ENCODE measurements at regions not wholly inside any gene's neighbourhood (a gene's known extent, or its start where the extent isn't known, plus 50 kb on each side); places are given as distances from the start of the nearest gene placed in this dataset.

GRCh38 chr1:8256321-8256720, 61.6 kb upstream of the SLC45A1 start:
- H3K27ac ChIP-seq = no peak overlapping the region

GRCh38 chr1:8255712-8256111, 62.2 kb upstream of the SLC45A1 start:
- no peak for TF ChIP-seq CTCF (conservative IDR thresholded peaks at IDR 0.05; ENCODE audit: low read depth)
- ChIA-PET POLR2A (ENCODE audit: low non-redundant PET) (no interaction called here), CTCF (interaction anchor here (0.6 kb wide), 1 partner anchor 1351 kb away, joined by 6 read pairs; no protein-coding TSS in a partner anchor)
- H3K27ac ChIP-seq = no peak overlapping the region
- no peak for DNase-seq (ENCODE audit: low spot score)

More at GRCh38 chr1:8256321-8256720, 61.6 kb upstream of the SLC45A1 start:
- DNase-seq (ENCODE audit: low spot score) = no peak
- CTCF ChIA-PET = no interaction called here
- POLR2A ChIA-PET (ENCODE audit: low non-redundant PET) = no interaction called here
- no peak for TF ChIP-seq CTCF (conservative IDR thresholded peaks at IDR 0.05; ENCODE audit: low read depth)

GRCh38 chr1:8252266-8252951, 65.5 kb upstream of the SLC45A1 start:
- ChIA-PET CTCF (no interaction called here), POLR2A (ENCODE audit: low non-redundant PET) (no interaction called here)
- H3K27ac ChIP-seq = no peak overlapping the region
- no peak for TF ChIP-seq CTCF (conservative IDR thresholded peaks at IDR 0.05; ENCODE audit: low read depth)
- no peak for DNase-seq (ENCODE audit: low spot score)

- TF ChIP-seq CTCF (conservative IDR thresholded peaks at IDR 0.05; ENCODE audit: low read depth) = no peak
- POLR2A ChIA-PET (ENCODE audit: low non-redundant PET) = no interaction called here
- H3K27ac ChIP-seq = no peak overlapping the region
- CTCF ChIA-PET = no interaction called here
- no peak for DNase-seq (ENCODE audit: low spot score)
Observed at GRCh38 chr1:8251635-8252034, 66.3 kb upstream of the SLC45A1 start.

GRCh38 chr1:8249838-8250237, 68.1 kb upstream of the SLC45A1 start:
- ChIA-PET POLR2A (ENCODE audit: low non-redundant PET) (no interaction called here), CTCF (no interaction called here)
- no peak for DNase-seq (ENCODE audit: low spot score)
- no peak for TF ChIP-seq CTCF (conservative IDR thresholded peaks at IDR 0.05; ENCODE audit: low read depth)
- H3K27ac ChIP-seq = no peak overlapping the region

- no peak overlapping the region for H3K27ac ChIP-seq
- TF ChIP-seq CTCF (conservative IDR thresholded peaks at IDR 0.05; ENCODE audit: low read depth) = no peak
- ChIA-PET CTCF (interaction anchor here (0.6 kb wide), 3 partner anchors 23 to 344 kb away, joined by 3 to 5 read pairs (median 5); no protein-coding TSS in a partner anchor), POLR2A (ENCODE audit: low non-redundant PET) (no interaction called here)
- no peak for DNase-seq (ENCODE audit: low spot score)
Observed at GRCh38 chr1:8247811-8248436, 70.0 kb upstream of the SLC45A1 start.

All from RWPE1 (cell line).